ENCODE measurements at regions not wholly inside any gene's neighbourhood (a gene's known extent, or its start where the extent isn't known, plus 50 kb on each side); places are given as distances from the start of the nearest gene placed in this dataset.

DNA sequence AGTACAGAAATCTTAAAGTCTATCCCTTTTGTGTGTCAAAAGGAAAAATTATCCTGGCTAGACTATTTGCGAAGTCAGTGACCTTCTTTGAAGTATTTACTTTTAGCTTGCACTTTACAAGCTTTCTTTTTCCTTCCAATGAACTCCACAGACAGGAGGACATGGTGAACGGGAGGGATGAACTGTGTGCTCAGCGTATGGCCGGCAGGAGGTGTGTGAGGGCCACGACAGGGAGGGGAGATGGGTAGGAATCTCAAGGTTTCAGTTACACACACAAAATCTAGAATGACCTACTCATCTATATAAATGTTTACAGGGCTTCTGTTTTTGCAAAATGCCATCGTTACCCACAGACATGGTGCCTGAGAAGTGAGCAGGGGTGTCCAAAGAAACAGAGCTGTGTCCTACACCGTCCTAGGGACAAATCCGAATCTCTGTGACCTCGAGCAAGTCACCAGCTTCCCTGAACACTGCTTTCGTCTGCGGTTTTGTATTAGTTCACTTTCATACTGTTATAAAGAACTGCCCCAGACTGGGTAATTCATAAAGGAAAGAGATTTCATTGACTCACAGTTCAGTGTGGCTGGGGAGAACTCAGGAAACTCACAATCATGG is 537.2 kb downstream of the LIG4 start:
- H4K20me1 ChIP-seq (ENCODE audit: control insufficient read depth, insufficient read depth, insufficient read length), result no peaks in the 10 kb centered on the region
- H4K8ac ChIP-seq (replicated peaks; ENCODE audit: insufficient read length, low read depth, low read length), result no peak overlapping the region
- H3K23ac ChIP-seq (ENCODE audit: insufficient read length, low read depth, low read length), result no peak overlapping the region
- H3K36me3 Mint-ChIP-seq (ENCODE audit: insufficient read depth in 1 of 3, low read depth in 3 of 3), result no peaks in the 10 kb centered on the region
- TF ChIP-seq CTCF (conservative IDR thresholded peaks at IDR 0.05), result peak; percentile 41; the same call in 2 of the 3 replicates
- no peak overlapping the region for H2AFZ ChIP-seq (ENCODE audit: low read length)
- H3K9me3 Mint-ChIP-seq, result no peaks in the 10 kb centered on the region
- H3K23me2 ChIP-seq (ENCODE audit: insufficient read length, low read depth, low read length, poor library complexity, severe bottlenecking), result no peaks in the 10 kb centered on the region
- no peak overlapping the region for H3K14ac ChIP-seq (ENCODE audit: insufficient read depth, low read length)
- H3K4ac ChIP-seq (ENCODE audit: low read depth, low read length), result no peak overlapping the region
- no peak overlapping the region for H3K9ac ChIP-seq (ENCODE audit: extremely low read depth, insufficient read length, low read length)
- H2BK15ac ChIP-seq (ENCODE audit: low read depth, low read length), result no peak overlapping the region
- H3K27me3 Mint-ChIP-seq (ENCODE audit: low read depth), result no peaks in the 10 kb centered on the region
- no peak overlapping the region for H3T11ph ChIP-seq (ENCODE audit: low read length)
- H3K4me1 ChIP-seq (ENCODE audit: insufficient read depth, low read length), result no peaks in the 10 kb centered on the region
- WGBS (ENCODE audit: extremely low coverage, insufficient read length, low lambda C conversion rate), result no CpG with 5 or more reads among the region's 11 CpGs
- H2BK5ac ChIP-seq (ENCODE audit: insufficient read length, low read length), result no peak overlapping the region
- H3K56ac ChIP-seq (ENCODE audit: insufficient read length, low read depth, low read length), result no peak overlapping the region
- peak overlapping the region in 2 of 3 experiments; percentile 1 to 3; a peak in 2 of 7 replicates for H3K27ac Mint-ChIP-seq
- H3K4me1 Mint-ChIP-seq, result peaks cover 0 to 2% of the 10 kb centered on the region in 2 experiments; a peak in 1 of 4 replicates
- H3K4me2 ChIP-seq (ENCODE audit: insufficient read depth, insufficient read length, low read length), result no peak overlapping the region
- no peak overlapping the region for H4K5ac ChIP-seq (ENCODE audit: insufficient read length, low read depth, low read length)
- H3K79me1 ChIP-seq (ENCODE audit: insufficient read depth, low read depth, low read length, poor library complexity, severe bottlenecking), result no peaks in the 10 kb centered on the region
- no peaks in the 10 kb centered on the region for H3K9me3 ChIP-seq (ENCODE audit: control insufficient read depth, low read depth, low read length)
- no peaks in the 10 kb centered on the region for H3K27me3 ChIP-seq (ENCODE audit: insufficient read depth, low read length)
- no peak overlapping the region for H3K4me3 Mint-ChIP-seq
- H3K27ac ChIP-seq (ENCODE audit: insufficient read length, low read depth, low read length), result no peak overlapping the region
- no peak overlapping the region for H3K18ac ChIP-seq (ENCODE audit: insufficient read length, low read depth, low read length)
- no peak overlapping the region for H2BK12ac ChIP-seq (ENCODE audit: insufficient read length, low read depth, low read length)
- no peak overlapping the region for H2AK5ac ChIP-seq (ENCODE audit: insufficient read length, low read length)
- no peak for DNase-seq
- no peak overlapping the region for H2BK20ac ChIP-seq (ENCODE audit: low read depth, low read length, poor library complexity, severe bottlenecking)
- H2BK120ac ChIP-seq (ENCODE audit: low read depth, low read length, poor library complexity, severe bottlenecking), result no peak overlapping the region
- H3K79me2 ChIP-seq (ENCODE audit: insufficient read depth, low read length), result no peaks in the 10 kb centered on the region
- H4K91ac ChIP-seq (ENCODE audit: insufficient read length, low read depth, low read length), result no peak overlapping the region

All from H9 (cell line).